ENCODE measurements at regions not wholly inside any gene's neighbourhood (a gene's known extent, or its start where the extent isn't known, plus 50 kb on each side); places are given as distances from the start of the nearest gene placed in this dataset.
"Not testable (repeated sequence)": the region's sequence is repeated elsewhere in the genome, so short reads cannot be mapped to it uniquely, and the experiment has no call there.

DNA sequence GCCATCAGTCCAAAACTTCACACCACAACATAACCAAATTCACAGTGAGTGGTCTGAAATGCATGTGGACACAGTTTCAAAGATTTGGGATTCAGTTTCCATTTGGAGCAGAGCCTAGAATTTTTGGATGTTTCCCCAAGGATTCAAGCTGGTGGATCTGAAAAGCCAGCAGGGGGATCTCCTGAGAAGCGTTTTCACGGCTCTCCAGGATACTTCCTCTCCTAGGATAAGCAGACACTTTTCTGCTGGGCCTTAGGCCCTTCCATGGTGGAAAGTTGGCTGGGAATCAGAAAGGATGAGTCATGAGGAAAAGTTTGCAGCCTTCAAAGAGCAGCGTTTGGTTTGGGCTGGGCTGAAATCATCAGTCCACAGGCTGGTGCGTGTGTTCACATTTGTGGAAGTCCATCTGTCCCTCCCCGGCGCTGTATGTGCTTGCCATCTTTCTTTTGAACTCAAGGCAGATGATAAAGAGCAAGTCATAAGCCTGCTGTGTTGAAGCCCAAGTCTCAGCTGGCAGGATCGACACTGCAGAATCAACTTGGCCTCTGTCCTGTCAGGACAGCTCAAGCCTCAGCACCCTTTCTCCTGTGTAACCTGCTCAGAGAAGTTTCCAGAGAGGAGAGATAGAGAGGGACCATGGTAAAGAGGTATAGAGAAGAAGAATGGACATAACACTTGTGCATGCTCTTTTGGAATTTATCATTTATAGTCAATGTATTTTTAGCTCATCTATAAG, 152.6 kb upstream of the MSX2 start:
- no peak for DNase-seq (ENCODE audit: low read depth in 1 of 2, low spot score in 1 of 2)

DNA sequence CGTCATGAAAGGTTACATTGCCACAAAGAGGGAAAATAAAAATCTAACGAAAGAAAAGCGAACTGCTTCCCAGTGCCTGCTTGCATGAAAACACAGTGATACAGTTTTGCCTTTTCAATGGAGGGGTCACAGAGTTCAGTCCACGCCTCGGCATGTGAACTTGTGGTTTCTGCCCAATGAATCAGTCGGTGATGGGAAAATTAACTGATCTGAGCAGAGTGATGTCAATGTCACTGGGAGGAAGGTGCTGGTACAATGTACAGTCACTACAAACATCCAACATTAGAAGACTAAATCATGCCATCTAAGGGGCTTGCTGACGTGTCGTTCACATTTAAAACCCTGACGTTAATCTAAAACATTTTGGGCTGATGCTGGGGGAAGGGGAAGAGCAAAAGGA, 151.8 kb upstream of the MSX2 start:
- DNase-seq (ENCODE audit: low read depth in 1 of 2, low spot score in 1 of 2), result no peak

GRCh38 chr5:174573221-174573994, 151.0 kb upstream of the MSX2 start:
- DNase-seq (ENCODE audit: low read depth in 1 of 2, low spot score in 1 of 2), result no peak

GRCh38 chr5:174575043-174575442, 149.3 kb upstream of the MSX2 start:
- no peak for DNase-seq (ENCODE audit: low read depth in 1 of 2, low spot score in 1 of 2)

GRCh38 chr5:174576042-174576441, 148.3 kb upstream of the MSX2 start:
- DNase-seq (ENCODE audit: low read depth in 1 of 2, low spot score in 1 of 2), result no peak

- DNase-seq (ENCODE audit: low read depth in 1 of 2, low spot score in 1 of 2), result no peak
Measured at GRCh38 chr5:174581479-174581878, 142.9 kb upstream of the MSX2 start.

- no peak for DNase-seq (ENCODE audit: low read depth in 1 of 2, low spot score in 1 of 2)
Measured at GRCh38 chr5:174581894-174582293, 142.5 kb upstream of the MSX2 start.

GRCh38 chr5:174583071-174583470, 141.3 kb upstream of the MSX2 start:
- DNase-seq (ENCODE audit: low read depth in 1 of 2, low spot score in 1 of 2), result no peak

- no peak for DNase-seq (ENCODE audit: low read depth in 1 of 2, low spot score in 1 of 2)
Measured at GRCh38 chr5:174585472-174585871, 138.9 kb upstream of the MSX2 start.

- DNase-seq (ENCODE audit: low read depth in 1 of 2, low spot score in 1 of 2), result not testable (repeated sequence)
Measured at GRCh38 chr5:174586163-174586562, 138.2 kb upstream of the MSX2 start.

- DNase-seq (ENCODE audit: low read depth in 1 of 2, low spot score in 1 of 2), result no peak
Measured at GRCh38 chr5:174589011-174589410, 135.4 kb upstream of the MSX2 start.

DNA sequence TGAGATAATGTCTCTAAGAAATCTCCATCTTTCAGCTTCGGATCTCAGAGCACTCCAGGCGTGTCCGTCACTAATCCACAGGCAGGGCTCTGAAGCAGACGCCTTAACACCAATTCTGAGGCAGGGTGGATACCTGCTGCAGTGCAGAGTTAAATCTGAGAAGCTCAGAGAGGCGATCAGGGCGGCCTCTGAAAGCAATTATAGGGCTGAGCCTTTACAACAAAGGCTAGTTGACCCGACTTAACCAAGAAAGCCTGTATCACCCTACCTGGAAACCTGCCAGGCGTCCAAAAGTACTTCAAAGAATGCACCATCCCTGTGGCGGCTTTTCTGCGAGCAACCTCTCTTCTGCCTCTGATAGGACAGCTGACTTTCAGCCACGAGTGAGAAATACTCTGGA, 134.8 kb upstream of the MSX2 start:
- DNase-seq (ENCODE audit: low read depth in 1 of 2, low spot score in 1 of 2), result no peak

- no peak for DNase-seq (ENCODE audit: low read depth in 1 of 2, low spot score in 1 of 2)
Measured at GRCh38 chr5:174590820-174591219, 133.6 kb upstream of the MSX2 start.

DNA sequence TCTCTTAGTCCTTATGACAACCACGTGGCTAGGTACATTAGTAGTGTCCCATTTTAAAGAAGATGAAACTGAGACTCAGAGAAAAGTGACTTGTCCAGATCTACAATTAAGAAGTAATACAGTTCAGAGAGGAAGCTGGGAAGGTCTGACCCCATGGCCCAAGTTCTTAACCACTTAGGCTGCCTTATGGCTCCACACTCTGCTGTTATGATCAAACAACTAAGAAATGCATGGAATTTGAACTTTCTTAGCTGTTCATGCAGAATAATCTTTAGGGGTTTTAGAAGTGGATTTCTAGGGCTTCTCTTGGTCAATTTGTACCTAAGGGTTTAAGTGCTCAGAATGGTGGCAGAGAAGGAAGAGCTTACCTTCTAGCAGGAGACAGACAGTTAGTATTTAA, 128.0 kb upstream of the MSX2 start:
- DNase-seq (ENCODE audit: low read depth in 1 of 2, low spot score in 1 of 2), result no peak

- DNase-seq (ENCODE audit: low read depth in 1 of 2, low spot score in 1 of 2), result no peak
Measured at GRCh38 chr5:174599992-174600391, 124.4 kb upstream of the MSX2 start.

GRCh38 chr5:174601946-174602345, 122.4 kb upstream of the MSX2 start:
- DNase-seq (ENCODE audit: low read depth in 1 of 2, low spot score in 1 of 2), result no peak

GRCh38 chr5:174606153-174606552, 118.2 kb upstream of the MSX2 start:
- no peak for DNase-seq (ENCODE audit: low read depth in 1 of 2, low spot score in 1 of 2)

DNA sequence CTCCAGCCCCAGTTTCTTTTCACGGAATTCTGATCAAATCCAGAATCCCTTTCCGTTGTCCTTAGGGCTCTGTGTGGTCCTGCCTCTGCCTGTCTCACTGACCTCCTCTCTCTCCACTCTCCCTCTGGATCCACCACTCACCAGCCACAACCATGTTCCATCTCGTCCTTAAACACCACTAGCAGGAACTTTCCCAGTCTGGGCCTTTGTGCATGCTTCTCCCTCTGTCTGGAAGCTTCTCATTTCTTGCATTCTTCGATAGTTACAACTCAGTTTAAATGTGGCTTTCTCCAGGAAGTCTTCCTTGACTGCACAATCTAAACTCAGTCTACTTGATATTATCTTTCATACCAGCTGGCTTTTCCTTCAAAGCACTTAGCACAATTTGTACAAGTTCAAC, 117.7 kb upstream of the MSX2 start:
- DNase-seq (ENCODE audit: low read depth in 1 of 2, low spot score in 1 of 2), result no peak

GRCh38 chr5:174607205-174607604, 117.2 kb upstream of the MSX2 start:
- no peak for DNase-seq (ENCODE audit: low read depth in 1 of 2, low spot score in 1 of 2)

GRCh38 chr5:174607916-174608315, 116.5 kb upstream of the MSX2 start:
- no peak for DNase-seq (ENCODE audit: low read depth in 1 of 2, low spot score in 1 of 2)

- DNase-seq (ENCODE audit: low read depth in 1 of 2, low spot score in 1 of 2), result no peak
Measured at GRCh38 chr5:174608631-174609097, 115.7 kb upstream of the MSX2 start.

DNA sequence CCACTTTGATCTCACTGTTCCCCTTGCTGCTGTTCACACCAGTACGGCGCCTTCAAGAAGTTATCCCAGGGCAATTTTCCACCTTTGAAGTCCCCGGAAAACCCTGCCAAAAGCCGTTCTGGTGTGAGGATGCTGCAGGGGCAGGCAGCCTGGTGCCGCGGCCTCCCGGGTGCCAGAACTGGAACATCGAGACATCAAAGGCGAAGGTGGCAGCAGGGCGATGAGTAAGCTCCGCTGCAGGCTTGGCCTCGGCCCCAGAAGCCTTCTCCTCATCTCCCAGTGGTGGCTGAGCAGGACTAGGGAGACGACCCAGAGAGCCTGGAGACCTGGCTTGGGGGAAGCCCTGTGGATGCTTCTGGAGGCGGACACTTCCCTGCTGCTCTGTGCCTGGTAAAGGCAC, 115.3 kb upstream of the MSX2 start:
- DNase-seq (ENCODE audit: low read depth in 1 of 2, low spot score in 1 of 2), result no peak

DNA sequence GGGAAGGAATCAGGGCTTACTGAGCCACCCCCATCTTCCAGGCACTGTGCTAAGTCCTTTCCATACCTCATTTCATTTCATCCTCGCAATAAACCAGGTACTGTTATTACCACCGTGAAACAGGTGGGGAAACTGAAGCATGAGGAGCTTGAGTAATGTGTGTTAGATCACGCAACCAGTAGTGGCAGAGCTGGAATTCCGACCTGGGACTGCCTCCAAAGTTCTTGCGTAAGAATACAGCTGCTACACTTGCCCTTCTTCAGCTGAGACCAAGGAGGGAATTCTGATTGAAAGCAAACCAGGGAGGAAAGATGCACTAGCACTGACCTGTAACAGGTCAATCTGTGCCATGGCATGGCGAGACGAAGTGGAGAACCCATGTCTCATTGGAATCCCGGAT, 113.4 kb upstream of the MSX2 start:
- no peak for DNase-seq (ENCODE audit: low read depth in 1 of 2, low spot score in 1 of 2)
